ENCODE measurements at regions not wholly inside any gene's neighbourhood (a gene's known extent, or its start where the extent isn't known, plus 50 kb on each side); places are given as distances from the start of the nearest gene placed in this dataset.

DNA sequence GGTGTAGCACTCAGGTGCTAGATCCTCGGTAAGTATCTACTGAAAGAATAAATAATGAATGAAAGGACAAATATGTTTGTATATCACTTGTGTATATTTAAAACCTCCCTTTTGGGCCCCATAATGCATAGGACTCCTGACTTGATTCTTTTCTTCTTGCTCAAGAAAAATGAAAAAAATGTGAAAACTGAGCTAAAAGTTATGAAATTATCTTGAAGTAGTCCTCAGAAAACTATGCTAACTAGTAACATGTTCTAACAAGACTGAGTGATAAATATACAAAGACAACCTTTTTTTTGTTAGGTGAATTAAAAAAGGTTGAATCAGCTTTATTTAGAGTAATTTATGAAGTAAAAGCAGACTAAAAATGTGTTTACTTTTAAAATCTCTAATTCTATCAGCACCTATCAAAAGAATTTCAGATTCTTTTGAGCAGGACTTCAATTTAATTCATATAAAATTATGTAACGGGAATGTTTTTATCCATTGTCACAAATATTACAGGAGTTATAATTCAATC is 247.8 kb upstream of the JAG1 start:
- no peak for DNase-seq (ENCODE audit: low spot score)

DNA sequence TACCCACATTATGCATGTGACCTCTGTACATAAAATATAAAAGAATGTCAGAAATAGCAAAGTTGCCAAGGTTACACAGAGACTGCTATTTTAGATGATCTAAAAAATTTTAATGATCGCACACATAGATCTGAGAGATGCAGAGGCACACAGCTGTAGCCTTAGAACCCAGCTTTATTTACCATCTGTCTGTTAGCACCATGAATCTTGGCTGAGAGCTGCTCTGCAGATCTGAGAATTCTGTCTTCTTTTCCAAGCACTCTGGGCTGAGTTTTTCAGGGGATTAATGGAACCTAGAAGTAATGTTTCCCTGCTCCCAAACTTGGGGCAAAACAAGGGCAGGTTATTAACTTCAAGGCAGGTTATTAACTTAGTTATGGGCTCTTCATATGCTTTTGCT is 248.7 kb upstream of the JAG1 start:
- no peak for DNase-seq (ENCODE audit: low spot score)

DNA sequence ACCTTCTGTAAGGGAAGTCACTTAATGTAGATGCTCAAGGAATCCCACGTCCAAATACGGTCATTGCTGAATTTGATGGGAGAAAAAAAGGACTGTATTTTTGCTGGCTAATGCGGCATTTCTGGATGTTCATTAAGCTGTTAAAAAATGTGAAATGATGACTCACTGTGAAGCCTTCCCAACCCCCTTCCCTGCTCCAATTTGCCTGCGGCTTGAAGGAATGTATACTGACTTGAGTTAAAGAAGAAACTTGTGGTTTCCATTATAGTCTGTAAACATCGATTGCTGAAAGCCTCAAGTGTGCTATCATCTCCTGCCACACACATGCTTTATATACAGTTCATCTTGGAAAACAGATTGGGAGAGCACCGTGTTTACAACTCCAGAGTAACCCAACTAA is 249.1 kb upstream of the JAG1 start:
- no peak for DNase-seq (ENCODE audit: low spot score)

DNA sequence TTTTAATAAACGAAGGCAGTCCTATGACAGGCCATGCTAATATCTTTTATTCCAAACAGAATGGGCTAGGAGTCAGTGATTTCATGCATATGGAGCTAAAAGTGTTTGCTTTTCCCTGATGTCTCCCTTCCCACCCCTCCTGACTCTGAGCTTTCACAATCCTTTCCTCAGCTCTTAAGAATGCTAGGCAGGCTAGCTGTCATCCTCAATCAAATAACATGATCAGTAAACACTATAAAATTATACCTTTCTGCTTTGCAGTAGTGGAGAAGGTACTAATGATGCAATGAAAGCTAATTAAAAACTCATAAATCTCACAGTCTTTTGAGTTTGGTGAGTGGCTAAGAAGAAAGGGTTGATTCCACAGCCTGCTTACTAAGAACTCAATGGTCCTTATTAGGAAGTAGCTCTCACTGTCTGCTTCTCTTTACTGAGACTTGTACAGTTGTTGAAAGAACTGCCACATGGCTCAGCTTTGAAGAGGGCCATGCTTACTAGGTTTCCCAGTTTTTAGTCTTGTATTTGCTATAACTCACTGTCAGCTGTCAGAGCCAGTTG is 250.9 kb upstream of the JAG1 start:
- no peak for DNase-seq (ENCODE audit: low spot score)

DNA sequence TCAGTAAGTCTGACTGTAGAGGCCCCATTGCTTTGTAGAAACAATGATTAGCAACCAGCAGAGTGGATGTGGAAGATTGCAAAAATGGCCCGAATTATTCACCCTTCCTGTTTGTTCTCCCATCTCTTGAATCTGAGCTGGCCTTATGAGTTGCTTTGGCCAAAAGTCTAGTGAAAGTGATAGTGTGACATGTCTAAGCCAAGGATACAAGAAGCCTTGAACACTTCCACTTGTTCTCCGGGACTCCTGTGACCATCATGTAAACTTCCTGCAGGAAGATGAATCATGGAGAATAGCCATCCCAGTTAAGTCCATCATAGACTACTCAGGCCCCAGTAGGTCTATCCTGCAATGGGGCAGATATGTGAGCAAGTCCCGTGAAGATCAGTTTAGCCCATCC is 252.0 kb upstream of the JAG1 start:
- DNase-seq (ENCODE audit: low spot score): no peak

DNA sequence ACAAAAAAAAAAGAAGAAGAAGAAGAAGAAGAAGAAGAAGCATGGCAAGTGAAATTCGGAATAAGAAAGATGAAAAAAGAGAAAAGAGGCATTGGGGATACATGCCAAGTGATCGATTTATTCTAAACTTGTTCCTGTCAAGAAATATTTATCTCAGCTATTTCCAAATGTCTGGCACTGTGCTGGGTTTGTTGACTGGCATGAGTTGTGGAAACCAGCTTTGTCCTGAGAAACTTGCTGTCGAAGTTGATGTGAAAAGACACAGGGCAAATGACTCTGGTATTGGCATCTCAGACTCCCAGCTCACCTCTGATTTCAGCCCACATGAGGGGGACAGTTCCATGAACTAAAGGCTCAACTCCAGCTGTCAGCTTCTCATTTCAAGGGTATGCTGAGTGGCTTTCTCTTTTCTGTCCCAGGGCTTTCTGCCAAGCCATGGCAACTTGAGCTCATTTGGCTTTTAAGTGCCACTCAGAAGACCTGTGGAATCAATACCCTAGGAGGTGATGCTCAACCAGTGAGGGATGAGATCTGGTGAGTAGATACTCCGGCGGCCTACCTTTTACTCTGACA is 253.3 kb upstream of the JAG1 start:
- DNase-seq (ENCODE audit: low spot score): no peak

DNA sequence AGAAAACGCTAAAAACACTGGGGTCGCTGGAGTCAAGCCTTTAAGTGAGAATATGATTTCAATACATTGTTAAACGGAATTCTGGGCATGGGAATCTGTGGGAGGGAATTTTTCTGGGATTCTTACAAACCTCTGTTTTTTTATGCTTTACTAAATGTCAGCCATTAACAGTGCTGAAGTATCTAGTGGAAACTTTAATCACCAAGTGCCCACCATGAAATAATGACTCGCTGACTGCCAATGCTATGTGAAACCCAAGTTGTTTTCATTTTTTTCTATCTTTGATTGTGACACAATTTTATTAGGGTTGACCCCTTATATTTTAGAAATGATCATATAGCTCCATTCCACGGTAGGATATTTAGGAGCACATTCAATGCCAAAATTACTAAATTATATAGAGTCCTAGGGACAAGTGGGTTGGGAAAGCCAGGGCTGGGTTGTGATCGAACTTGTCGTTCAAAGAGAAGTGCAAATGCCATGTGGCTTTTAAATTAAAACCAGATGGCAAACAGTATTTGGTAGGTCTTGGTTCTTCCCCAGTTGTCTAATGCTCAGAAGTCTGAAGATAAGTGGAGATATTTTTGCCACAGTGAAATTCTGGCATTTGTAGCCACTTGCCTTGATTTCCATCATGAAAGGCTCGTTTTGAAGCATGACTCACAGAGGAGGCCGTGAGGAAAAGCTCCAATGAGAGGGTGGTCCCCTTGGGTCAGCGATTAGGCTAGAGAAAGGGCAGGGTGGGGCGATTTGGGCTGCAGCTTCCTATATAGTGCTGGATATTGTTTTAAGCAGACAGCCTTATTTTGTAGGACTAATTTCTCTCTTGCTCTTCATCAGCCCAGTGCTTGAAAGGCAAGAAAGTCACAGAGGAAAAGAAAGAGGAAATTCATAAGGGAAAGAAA is 254.4 kb upstream of the JAG1 start:
- DNase-seq (ENCODE audit: low spot score): no peak

DNA sequence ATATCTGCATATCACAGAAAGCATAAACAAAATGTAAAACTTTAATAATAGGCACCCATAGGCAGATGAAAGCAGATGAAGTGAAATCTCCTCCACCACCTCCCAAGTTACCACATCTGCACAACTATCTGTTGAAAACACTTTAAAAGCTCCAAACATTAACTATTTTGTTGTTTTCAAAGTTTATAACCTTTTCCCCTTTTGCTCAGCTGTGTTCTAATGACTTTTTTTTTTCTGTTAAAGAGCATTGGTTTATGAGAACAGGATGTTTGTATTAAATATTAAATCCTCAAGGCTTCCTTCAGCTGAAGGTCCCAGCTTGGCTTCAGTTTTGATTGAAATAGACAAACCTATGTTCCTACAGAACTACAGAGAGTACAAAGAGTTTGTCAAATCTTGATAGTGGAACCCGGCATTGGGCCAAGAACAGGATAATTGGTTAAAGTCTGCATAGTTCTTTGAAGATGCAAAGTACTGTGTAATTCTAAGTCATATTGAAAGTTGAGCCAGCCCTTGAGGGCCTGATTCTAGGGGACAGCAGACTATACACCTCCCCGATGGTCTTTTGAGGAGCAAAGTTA is 255.1 kb upstream of the JAG1 start:
- DNase-seq (ENCODE audit: low spot score): no peak

DNA sequence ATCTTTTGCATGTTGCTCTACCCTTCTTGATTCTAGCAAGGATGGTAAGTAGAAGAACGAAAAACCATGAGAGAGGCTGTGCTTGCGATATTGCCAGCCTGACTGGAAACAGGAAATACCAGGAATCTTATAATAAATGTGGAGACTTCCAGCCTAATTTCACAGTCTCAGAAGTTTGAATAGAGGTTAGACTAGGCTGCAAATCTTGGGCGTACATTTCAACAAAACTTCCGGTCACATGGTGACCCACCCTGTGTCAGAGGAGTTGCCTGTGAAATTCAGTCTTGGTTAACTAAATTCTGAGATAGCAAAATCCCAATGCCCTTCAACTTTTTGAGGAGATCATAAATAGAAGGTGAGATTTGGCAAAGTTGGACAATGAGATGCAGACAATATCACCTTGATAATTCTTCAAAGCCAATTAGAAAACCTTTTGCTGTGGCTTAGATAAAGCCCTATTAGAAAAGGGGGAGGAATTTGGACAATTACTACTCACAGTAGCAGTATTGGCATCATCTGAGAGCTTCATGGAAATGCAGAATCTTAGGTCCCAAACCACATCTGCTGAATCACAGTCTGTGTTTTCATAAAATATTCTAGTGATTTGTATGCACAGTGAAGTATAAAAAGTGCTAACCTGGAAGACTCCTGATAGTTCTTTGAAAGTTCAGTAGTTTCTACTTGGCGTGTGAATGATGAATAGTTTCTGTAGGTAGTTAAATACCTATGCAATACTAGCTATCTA is 262.0 kb upstream of the JAG1 start:
- DNase-seq (ENCODE audit: low spot score): no peak

DNA sequence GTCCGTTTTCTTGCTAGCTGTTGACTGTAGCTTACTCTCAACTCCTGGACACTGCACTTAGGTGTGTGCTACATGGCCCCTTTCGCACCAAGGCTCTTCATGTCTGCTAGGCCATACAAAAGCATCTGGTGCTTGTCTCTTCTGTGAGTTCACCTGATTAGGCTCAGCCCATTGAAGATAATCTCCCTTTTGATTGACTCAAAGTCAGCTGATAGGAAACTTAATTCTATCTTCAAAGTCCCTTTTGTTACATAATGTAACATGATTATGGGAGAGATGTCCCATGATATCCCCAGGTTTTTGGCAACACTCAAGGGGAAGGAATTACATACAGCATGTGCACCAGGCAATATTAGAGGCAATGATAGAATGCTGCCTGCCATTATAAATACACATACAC is 263.0 kb upstream of the JAG1 start:
- no peak for DNase-seq (ENCODE audit: low spot score)

DNA sequence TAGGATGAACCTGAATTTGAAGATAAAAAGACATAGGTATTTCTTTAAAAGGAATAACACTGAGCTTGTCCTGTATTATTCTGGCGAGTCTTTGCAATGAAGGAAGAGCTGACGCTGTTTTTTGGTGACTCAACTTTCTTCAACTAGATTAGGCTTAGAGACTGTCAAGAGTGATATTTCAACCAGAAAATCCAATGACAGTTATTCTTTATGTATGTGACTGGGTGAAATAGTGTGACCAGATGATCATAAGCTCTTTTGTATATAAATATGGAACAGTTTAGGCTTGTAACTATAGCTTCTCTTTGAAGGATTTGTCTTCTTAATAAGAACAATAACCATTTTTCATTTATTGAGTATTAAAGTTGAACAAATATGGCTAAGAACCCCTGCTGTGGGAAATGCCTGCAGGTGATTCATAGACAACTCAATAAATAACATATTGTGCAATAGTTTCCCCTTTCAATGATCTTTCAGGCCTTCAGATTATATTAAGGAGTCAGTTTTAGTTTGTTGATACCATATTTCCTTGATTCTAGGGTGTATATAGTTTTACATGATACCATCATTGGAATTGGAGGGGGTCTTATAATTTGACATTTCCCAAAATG is 265.6 kb upstream of the JAG1 start:
- DNase-seq (ENCODE audit: low spot score): no peak

DNA sequence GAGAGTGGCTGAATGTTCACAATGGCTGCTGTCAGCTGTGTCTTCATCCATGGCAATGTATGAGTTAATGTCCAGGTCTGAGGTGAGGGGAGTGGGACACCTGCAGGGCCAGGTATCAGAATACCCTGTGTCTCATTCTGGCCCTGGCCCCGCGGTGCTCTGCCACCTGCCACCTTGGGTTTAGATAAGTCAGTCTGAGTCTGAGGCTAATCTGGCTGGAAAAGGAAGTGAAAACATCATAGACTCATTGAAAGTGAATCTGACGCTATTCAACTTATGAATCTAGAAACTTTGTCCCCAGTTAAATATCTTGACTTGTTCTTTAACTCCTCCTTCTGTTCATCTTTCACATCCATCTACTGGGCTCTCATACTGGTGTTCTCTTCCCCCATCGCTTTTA is 267.1 kb upstream of the JAG1 start:
- no peak for DNase-seq (ENCODE audit: low spot score)

DNA sequence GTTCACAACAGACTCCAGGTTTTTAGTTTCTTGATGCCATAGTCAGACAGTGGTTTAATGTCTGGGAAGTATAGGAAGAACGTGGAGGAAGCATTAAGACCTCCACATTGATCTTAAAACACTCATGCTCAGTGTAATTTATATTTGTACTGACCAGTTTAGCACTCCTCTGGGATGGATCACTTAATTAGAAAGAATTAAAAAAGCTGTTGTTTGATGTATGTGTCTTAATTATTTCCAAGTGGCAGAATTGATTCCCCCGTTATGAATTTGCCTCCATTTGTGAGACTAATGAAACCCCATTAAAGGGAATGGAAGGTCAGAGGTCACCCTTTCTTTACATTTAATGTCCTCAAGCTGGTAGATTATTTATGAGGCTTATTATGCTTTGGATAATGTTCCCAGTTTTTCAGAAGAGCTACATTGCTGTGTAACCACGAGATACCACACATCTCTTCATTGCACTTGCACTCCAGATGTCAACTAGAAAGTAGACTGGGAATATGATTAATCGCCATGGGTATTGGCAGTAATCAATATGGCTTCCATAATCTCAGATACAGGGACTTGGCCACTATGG is 270.0 kb upstream of the JAG1 start:
- no peak for DNase-seq (ENCODE audit: low spot score)

DNA sequence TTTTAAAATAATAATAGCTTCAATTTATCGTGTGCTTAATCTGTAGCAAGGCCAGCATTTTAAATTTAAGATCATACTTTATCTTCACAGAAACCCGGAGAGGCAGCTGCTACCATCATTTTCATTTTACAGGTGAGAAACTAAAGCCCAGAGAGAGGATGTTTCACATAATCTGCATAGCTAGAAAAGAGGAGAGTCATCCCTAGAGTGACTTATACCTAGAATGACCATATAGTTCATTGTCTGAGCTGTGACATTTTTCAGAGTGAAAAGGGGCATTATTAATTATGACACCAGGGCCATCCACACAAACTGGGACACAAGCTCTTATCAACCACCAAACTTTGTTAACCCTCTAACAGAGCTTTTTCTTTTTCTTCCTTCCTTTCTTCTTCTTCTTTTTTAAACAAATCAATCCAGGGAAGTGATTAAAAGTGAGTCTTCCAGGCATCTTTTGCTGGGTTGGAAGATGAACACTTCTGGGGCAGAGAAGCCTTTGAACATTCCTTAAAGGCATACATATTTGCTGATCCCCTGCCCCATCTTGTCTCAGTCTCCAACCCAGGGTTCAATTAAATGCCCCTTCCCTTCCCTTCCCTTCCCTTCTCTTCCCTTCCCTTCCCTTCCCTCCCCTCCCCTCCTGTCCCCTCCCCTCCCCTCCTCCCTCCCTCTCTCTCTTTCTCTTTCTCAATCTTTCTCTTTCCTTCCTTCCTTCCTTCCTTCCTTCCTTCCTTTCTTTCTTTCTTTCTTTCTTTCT is 272.5 kb upstream of the JAG1 start:
- DNase-seq (ENCODE audit: low spot score): no peak

DNA sequence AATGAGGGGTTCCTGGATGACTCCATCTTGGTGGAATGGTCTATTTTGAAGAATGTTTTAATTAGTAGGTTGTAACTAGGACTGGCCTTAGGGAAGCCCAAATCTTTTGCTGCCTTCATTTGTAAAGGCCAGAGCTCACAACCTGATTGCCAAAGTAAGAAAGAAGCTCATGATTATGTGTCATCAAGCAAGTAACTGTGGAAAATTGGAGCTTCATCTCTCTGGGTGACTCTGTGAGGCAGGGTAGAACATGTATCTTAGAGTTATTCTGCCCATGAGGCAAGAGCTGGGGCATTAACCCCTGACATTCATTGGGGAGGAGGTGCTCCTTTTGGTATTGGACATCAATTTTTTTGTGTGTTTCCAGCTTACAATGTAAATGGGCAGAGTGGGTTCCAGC is 273.9 kb upstream of the JAG1 start:
- no peak for DNase-seq (ENCODE audit: low spot score)

DNA sequence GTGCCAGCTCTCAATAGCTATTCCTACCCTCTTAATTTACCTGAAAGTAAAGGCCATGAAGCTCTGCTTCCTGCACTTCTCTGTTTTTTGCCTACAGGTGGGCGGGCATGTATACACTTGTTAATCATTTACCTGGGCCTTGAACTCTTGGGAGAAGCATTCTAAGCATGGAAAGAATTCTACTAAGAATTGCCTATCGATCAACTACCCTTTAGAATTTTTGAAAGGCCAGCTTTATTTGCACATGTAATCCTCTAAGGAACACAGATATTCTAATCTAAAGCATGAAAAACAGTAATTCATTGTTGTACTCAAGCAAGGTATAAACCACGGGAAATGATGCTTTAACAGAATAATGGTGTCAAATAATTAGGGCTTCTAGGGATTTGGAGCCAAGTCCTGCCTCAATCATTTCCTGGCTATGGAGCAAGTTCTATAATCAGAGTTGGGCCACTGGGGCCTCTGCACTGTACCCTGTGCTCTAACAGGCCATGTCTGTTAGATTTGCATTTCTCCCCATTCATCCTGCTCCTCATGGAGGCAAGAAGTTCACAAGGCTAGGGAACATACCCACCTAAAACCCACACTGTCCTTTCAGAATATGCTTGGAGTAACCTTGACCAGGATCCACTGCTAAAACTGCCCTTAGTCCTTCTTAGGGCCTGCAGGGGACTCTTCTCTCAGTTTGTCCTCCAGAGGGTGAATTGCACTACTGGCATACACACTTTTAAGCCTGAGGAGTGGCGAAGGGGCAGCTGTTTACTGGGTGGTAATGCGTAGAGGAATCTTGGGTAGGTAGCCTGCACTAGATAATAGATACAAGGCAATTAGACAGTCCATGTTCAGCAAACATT is 276.4 kb upstream of the JAG1 start:
- no peak for DNase-seq (ENCODE audit: low spot score)

DNA sequence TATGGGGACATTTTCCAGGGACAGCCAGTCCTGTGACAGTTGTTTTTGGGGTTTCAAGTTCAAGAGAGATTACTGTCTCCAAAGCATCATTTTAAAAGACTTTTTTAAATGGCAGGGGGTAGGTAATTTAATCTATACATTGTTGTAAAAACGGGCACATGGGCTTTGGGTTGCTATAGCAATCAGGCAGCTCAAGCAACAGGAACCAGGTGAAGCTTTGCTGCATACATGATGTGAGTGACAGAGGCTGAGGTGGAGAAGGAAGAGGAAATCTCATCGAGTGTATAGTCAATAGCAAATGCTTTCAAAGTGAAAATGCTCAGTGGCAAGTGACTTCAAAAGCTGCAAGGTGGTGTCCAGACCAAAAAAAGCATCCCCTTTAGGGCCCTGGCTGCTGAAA is 277.4 kb upstream of the JAG1 start:
- no peak for DNase-seq (ENCODE audit: low spot score)

DNA sequence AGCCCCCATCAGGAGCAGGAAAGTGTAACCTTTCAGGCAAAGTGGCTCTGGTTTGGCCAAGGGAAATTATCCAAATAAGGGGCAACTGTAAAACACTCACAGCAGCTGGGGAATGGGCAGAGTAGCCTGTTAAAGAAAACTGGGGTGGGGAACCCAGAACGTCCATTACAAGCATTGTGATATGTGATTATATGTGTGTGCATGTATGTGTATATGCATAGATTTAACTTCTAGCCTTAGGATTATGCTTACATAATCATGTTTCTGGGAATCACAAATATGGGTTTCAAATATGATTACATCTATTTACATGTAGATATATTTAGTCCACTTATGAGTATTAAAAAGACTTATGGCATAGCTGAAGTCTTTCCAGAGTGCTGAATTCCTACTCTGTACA is 278.1 kb upstream of the JAG1 start:
- DNase-seq (ENCODE audit: low spot score): no peak

DNA sequence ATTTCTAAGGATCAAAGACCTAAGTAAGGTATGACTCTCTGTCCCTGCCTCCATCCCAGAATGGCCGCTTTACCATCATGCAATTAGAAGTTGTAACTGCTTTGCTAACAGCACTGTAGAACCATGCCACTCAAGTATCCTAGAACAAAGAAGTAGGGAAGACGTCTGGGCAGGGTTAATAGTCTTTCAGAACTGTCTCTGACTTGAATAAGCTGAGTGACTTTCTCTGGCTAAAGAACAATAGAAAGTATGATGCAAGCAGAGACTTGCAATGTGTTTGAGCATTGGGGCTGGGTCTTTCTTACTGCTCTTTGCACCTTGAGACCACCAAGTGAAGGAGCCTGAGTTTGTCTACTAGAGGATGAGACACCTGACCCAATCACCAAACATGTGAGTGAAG is 279.6 kb upstream of the JAG1 start:
- no peak for DNase-seq (ENCODE audit: low spot score)

Measured in D341Med (cell line).